ENCODE measurements at regions not wholly inside any gene's neighbourhood (a gene's known extent, or its start where the extent isn't known, plus 50 kb on each side); places are given as distances from the start of the nearest gene placed in this dataset.

DNA sequence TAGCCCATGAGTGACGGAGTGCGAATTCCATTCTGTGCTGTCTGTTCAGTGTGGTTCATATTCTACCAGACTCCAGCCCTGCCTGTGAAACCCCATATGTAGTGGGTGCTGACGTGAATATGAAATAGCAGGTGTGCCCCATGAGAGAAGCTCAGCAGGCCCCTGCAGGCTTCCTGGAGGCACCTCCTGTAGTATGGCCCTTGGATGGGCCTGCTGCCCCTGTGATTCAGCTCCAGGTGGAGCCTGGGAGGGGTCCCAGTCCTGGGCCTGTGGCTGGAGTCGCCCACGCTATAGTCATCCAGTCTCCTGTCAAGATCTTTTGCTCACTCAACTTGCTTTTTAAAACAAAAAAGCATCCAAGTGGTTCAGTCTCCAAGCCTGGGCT lies 125.5 kb downstream of the GLI2 start:
- POLR2A ChIA-PET: interaction anchor here (1.2 kb wide), 1 partner anchor 10 kb away, joined by 3 read pairs; no protein-coding TSS in a partner anchor
- CTCF ChIA-PET: no interaction called here
- no peak for DNase-seq (ENCODE audit: extremely low spot score)
- no peak for TF ChIP-seq LEF1 (IDR thresholded peaks at IDR 0.05; ENCODE audit: borderline replicate concordance)
- no peak for TF ChIP-seq FOXK2 (IDR thresholded peaks at IDR 0.05)
- no peak for TF ChIP-seq ZNF384 (IDR thresholded peaks at IDR 0.05)
- no peak for TF ChIP-seq SP1 (IDR thresholded peaks at IDR 0.05)
- no peak for TF ChIP-seq TARDBP (IDR thresholded peaks at IDR 0.05)
- no peak for TF ChIP-seq BHLHE40 (IDR thresholded peaks at IDR 0.05; ENCODE audit: borderline replicate concordance)
- TF ChIP-seq L3MBTL2 (conservative IDR thresholded peaks at IDR 0.05): no peak
- no peak for TF ChIP-seq FOXA1 (IDR thresholded peaks at IDR 0.05)
- no peak for TF ChIP-seq NFRKB (IDR thresholded peaks at IDR 0.05)
- no peak for TF ChIP-seq ARNT (IDR thresholded peaks at IDR 0.05)
- TF ChIP-seq, protein P1, sequence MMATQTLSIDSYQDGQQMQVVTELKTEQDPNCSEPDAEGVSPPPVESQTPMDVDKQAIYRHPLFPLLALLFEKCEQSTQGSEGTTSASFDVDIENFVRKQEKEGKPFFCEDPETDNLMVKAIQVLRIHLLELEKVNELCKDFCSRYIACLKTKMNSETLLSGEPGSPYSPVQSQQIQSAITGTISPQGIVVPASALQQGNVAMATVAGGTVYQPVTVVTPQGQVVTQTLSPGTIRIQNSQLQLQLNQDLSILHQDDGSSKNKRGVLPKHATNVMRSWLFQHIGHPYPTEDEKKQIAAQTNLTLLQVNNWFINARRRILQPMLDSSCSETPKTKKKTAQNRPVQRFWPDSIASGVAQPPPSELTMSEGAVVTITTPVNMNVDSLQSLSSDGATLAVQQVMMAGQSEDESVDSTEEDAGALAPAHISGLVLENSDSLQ (IDR thresholded peaks at IDR 0.05): no peak
- no peak for TF ChIP-seq HDGF (IDR thresholded peaks at IDR 0.05; ENCODE audit: borderline replicate concordance)
- no peak for TF ChIP-seq SUZ12 (IDR thresholded peaks at IDR 0.05)
- no peak for TF ChIP-seq FOXM1 (IDR thresholded peaks at IDR 0.05; ENCODE audit: borderline replicate concordance)
- TF ChIP-seq ELF4 (IDR thresholded peaks at IDR 0.05): no peak

DNA sequence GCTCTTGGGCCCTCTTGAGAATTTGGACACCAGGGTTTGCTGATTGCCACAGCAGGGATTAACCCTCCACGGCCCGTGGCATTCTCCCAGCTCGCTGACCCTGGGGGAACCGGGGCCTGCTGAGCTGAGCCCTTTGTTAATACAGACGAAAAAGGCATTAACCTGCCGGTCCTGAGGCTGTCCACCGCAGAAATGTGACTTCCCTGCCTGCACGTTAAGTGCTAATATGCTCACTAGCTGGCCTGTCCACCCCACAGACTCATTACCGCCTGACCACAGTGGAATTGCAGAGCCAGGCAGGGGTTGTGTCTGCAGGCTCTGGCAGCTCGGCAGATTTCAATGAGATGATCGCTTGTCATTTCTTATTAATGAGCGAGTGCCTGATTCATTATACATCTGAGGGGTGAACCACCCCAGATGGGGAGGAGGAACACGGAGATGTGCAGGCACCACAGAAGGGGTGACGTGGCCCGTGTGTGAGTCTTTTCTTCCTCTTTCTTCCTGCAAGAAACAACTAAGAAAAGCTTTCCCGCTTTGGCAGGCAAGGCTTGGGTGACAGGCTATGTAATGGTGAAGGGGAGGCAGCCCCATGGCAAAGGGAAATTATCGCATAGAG lies 126.0 kb downstream of the GLI2 start:
- ChIA-PET CTCF (no interaction called here), POLR2A (interaction anchor here (1.2 kb wide), 1 partner anchor 9 kb away, joined by 3 read pairs; no protein-coding TSS in a partner anchor)
- TF ChIP-seq SP1 (IDR thresholded peaks at IDR 0.05): no peak
- TF ChIP-seq ELF4 (IDR thresholded peaks at IDR 0.05): no peak
- TF ChIP-seq, protein P1 (IDR thresholded peaks at IDR 0.05): no peak
- no peak for TF ChIP-seq FOXK2 (IDR thresholded peaks at IDR 0.05)
- TF ChIP-seq ZNF384 (IDR thresholded peaks at IDR 0.05): no peak
- no peak for TF ChIP-seq FOXA1 (IDR thresholded peaks at IDR 0.05)
- no peak for TF ChIP-seq FOXM1 (IDR thresholded peaks at IDR 0.05; ENCODE audit: borderline replicate concordance)
- TF ChIP-seq NFRKB (IDR thresholded peaks at IDR 0.05): no peak
- no peak for TF ChIP-seq LEF1 (IDR thresholded peaks at IDR 0.05; ENCODE audit: borderline replicate concordance)
- no peak for TF ChIP-seq SUZ12 (IDR thresholded peaks at IDR 0.05)
- TF ChIP-seq TARDBP (IDR thresholded peaks at IDR 0.05): no peak
- no peak for TF ChIP-seq CTBP1 (IDR thresholded peaks at IDR 0.05; ENCODE audit: borderline replicate concordance)
- TF ChIP-seq BHLHE40 (IDR thresholded peaks at IDR 0.05; ENCODE audit: borderline replicate concordance): no peak
- no peak for TF ChIP-seq ARNT (IDR thresholded peaks at IDR 0.05)
- DNase-seq (ENCODE audit: extremely low spot score): no peak

DNA sequence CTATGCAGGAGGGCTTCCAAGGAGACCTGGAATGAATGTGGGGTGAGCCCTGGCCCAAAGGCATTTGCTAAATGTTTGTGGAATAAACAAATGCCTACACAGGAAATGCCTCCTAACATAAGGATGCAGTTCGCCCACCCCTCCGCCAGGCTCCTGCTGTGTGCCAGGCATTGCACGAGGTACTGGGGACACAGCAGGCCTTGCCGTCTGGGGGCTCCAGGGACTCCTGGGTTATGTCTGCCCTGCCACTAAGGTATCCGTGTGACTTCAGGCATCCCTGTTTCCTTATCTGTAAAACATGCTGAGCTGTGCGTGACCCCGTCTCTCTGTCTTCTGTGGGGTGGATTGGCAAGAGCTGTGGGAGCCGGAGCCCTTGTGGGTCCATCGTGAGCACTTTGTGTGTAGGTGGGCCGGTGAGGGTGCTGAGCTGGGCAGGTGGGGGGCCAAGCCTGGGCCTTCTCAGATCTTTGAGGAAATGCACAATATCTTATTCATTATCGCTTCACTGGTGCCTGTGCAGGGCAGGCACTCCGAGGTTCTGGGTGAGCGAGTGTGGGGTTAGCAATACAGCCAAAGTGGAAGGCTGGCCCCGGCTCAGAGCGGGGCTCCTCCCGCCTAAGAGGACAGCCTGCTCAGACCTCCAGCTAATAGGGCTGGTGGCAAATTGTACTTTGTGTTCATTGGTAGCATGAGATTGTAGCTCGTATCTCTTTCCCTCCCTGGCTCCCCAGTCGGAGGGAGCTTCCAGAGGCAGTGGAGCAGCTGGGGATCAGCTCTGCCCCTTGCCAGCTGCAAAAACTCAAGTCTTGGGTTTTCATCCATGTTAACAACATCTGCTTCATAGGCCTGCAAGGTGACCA lies 126.8 kb downstream of the GLI2 start:
- TF ChIP-seq, protein P1 (IDR thresholded peaks at IDR 0.05): no peak
- TF ChIP-seq TARDBP (IDR thresholded peaks at IDR 0.05): no peak
- no peak for TF ChIP-seq ZNF384 (IDR thresholded peaks at IDR 0.05)
- no peak for TF ChIP-seq FOXK2 (IDR thresholded peaks at IDR 0.05)
- TF ChIP-seq NFRKB (IDR thresholded peaks at IDR 0.05): no peak
- TF ChIP-seq L3MBTL2 (conservative IDR thresholded peaks at IDR 0.05): no peak
- no peak for TF ChIP-seq ELF4 (IDR thresholded peaks at IDR 0.05)
- no peak for TF ChIP-seq FOXA1 (IDR thresholded peaks at IDR 0.05)
- TF ChIP-seq ARNT (IDR thresholded peaks at IDR 0.05): no peak
- no peak for TF ChIP-seq SP1 (IDR thresholded peaks at IDR 0.05)
- CTCF ChIA-PET: interaction anchor here (0.7 kb wide), 1 partner anchor 29 kb away, joined by 3 read pairs; no protein-coding TSS in a partner anchor
- POLR2A ChIA-PET: interaction anchor here (1.2 kb wide), 1 partner anchor 9 kb away, joined by 3 read pairs; no protein-coding TSS in a partner anchor
- DNase-seq (ENCODE audit: extremely low spot score): no peak

DNA sequence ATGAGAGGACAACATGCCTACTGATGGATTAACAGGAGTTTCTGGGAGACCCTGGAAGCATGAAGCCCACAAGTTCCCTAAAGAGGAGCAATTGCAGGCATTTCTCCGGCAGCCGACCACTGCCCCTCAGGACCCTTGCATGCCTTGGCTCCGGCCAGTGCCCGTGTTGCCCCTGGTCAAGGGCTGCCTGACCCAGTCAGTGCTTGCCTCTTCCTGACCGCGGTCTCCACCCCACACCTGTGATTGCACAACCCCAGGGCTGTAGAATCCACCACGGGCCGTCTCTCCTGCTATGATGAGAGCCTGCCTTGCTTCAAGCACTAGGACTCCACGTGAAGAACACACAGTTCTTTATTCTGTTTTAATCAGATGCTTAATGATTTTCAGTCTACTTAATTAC lies 127.5 kb downstream of the GLI2 start:
- no peak for TF ChIP-seq FOXA1 (IDR thresholded peaks at IDR 0.05)
- TF ChIP-seq SP1 (IDR thresholded peaks at IDR 0.05): no peak
- TF ChIP-seq LEF1 (IDR thresholded peaks at IDR 0.05; ENCODE audit: borderline replicate concordance): no peak
- TF ChIP-seq ELF4 (IDR thresholded peaks at IDR 0.05): no peak
- no peak for TF ChIP-seq BHLHE40 (IDR thresholded peaks at IDR 0.05; ENCODE audit: borderline replicate concordance)
- no peak for TF ChIP-seq FOXM1 (IDR thresholded peaks at IDR 0.05; ENCODE audit: borderline replicate concordance)
- TF ChIP-seq ZNF384 (IDR thresholded peaks at IDR 0.05): no peak
- DNase-seq (ENCODE audit: extremely low spot score): no peak
- ChIA-PET CTCF (no interaction called here), POLR2A (no interaction called here)

DNA sequence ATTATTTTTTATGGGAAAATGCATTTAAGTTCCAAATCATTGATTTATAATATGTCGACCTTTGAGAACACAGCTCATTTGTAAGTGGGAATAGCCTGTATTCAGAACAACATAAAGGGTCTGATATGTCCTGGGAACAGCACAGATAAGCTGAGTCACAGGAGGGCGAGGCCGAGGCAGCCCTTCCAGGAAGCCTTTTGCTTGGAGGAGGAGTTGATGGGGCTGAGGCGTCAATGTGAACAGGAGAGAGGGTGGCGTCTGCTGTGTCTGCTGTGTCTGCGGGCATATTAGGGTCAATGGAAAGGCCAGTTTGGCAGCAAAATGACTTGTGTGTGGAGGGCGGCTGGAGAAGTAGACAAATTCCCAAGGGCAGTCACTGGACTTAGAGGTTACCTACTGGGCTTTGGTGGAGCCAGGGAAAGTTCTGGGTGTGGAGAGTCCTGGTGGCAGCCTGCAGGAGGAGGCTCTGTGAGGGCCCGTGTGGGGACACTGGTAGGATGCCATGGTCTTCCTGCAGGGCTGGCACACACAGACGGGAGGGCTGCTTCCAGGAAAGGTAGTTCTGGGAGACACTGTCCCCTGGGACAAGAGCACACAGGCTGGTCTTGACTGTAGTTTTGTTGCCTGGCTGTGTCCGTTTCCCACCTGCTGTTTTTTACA lies 128.1 kb downstream of the GLI2 start:
- DNase-seq (ENCODE audit: extremely low spot score): no peak
- TF ChIP-seq, protein P1 (IDR thresholded peaks at IDR 0.05): no peak
- TF ChIP-seq ARNT (IDR thresholded peaks at IDR 0.05) (no peak), SP1 (IDR thresholded peaks at IDR 0.05) (no peak), BHLHE40 (IDR thresholded peaks at IDR 0.05; ENCODE audit: borderline replicate concordance) (no peak), TARDBP (IDR thresholded peaks at IDR 0.05) (no peak), LEF1 (IDR thresholded peaks at IDR 0.05; ENCODE audit: borderline replicate concordance) (no peak), NFRKB (IDR thresholded peaks at IDR 0.05) (no peak), FOXM1 (IDR thresholded peaks at IDR 0.05; ENCODE audit: borderline replicate concordance) (no peak), FOXA1 (IDR thresholded peaks at IDR 0.05) (no peak), ELF4 (IDR thresholded peaks at IDR 0.05) (no peak), HDGF (IDR thresholded peaks at IDR 0.05; ENCODE audit: borderline replicate concordance) (no peak)
- ChIA-PET CTCF (no interaction called here), POLR2A (no interaction called here)
